GM23338 (cell line): ENCODE measurements at regions not wholly inside any gene's neighbourhood (a gene's known extent, or its start where the extent isn't known, plus 50 kb on each side); places are given as distances from the start of the nearest gene placed in this dataset.

Experiments
- CTCF ChIP-seq, 2 experiments: fragments of 200-600 bp in 1 of 2; sonication (generic) in 1 of 2; conservative IDR thresholded peaks; 2 replicates each; pipeline versions ENCODE4 v1.5.1 to v1.6.1; 2016 to 2017; ENCODE audit warnings: antibody characterized with exemption in 2 of 2, low read depth in 2 of 2, mild to moderate bottlenecking in 2 of 2, moderate library complexity in 1 of 2
- REST ChIP-seq: IDR thresholded peaks from one replicate; pipeline ENCODE4 v1.6.1; 2018; ENCODE audit warnings: antibody characterized with exemption; ENCODE audit not compliant: unreplicated experiment

GRCh38 chr6:140433072-140433471, 1058.6 kb upstream of the CITED2 start:
- TF ChIP-seq CTCF (conservative IDR thresholded peaks at IDR 0.05; ENCODE audit: low read depth in 2 of 2) (no peak), REST (no peak)
